Muscle layer of duodenum (tissue), 2 donors: ENCODE measurements at regions not wholly inside any gene's neighbourhood (a gene's known extent, or its start where the extent isn't known, plus 50 kb on each side); places are given as distances from the start of the nearest gene placed in this dataset.

Experiments used
- H3K27ac ChIP-seq: one replicate; pipeline ENCODE4 v1.7.0; 2013; ENCODE audit warnings: mild to moderate bottlenecking, low read length
- H3K27me3 ChIP-seq: one replicate; pipeline ENCODE4 v1.7.0; 2013; ENCODE audit warnings: low read depth, mild to moderate bottlenecking, control low read depth, low read length
- H3K36me3 ChIP-seq, 2 donors: one replicate each; pipeline ENCODE4 v1.7.0; 2013; ENCODE audit warnings: low read length in 2 of 2, control low read depth in 1 of 2, mild to moderate bottlenecking in 1 of 2; ENCODE audit not compliant: insufficient read depth in 2 of 2, control insufficient read depth in 1 of 2
- H3K4me1 ChIP-seq, 2 donors: one replicate each; pipeline ENCODE4 v1.7.0; 2013; ENCODE audit warnings: low read length in 2 of 2, mild to moderate bottlenecking in 2 of 2, control low read depth in 1 of 2, moderate library complexity in 1 of 2; ENCODE audit not compliant: insufficient read depth in 2 of 2, control insufficient read depth in 1 of 2
- H3K4me3 ChIP-seq, 2 donors: one replicate each; pipeline ENCODE4 v1.7.0; 2013; ENCODE audit warnings: low read length in 2 of 2, low read depth in 1 of 2, mild to moderate bottlenecking in 1 of 2
- H3K9me3 ChIP-seq, 2 donors: one replicate each; pipeline ENCODE4 v1.7.0; 2013; ENCODE audit warnings: low read length in 2 of 2, control low read depth in 1 of 2, mild to moderate bottlenecking in 1 of 2; ENCODE audit not compliant: control insufficient read depth in 1 of 2
- donor health status: healthy.

GRCh38 chr3:101950985-101951733 is 101.8 kb downstream of the NFKBIZ start:
- Histone ChIP-seq H3K36me3 (peaks cover 0 to 5% of the 10 kb centered on the region in 2 donors), H3K9me3 (no peaks in the 10 kb centered on the region), H3K4me3 (no peak overlapping the region), H3K4me1 (no peaks in the 10 kb centered on the region), H3K27me3 (no peaks in the 10 kb centered on the region), H3K27ac (no peak overlapping the region)

- Histone ChIP-seq H3K4me3 (no peak overlapping the region), H3K36me3 (peaks cover 0 to 5% of the 10 kb centered on the region in 2 donors), H3K27me3 (no peaks in the 10 kb centered on the region)
Measured at GRCh38 chr3:101954361-101954760, 105.0 kb downstream of the NFKBIZ start.

GRCh38 chr3:101954936-101955335 is 105.6 kb downstream of the NFKBIZ start:
- H3K9me3 ChIP-seq, result no peaks in the 10 kb centered on the region
- no peaks in the 10 kb centered on the region for H3K27me3 ChIP-seq
- no peaks in the 10 kb centered on the region for H3K4me1 ChIP-seq
- no peak overlapping the region for H3K4me3 ChIP-seq
- peaks cover 0 to 5% of the 10 kb centered on the region in 2 donors for H3K36me3 ChIP-seq
- no peak overlapping the region for H3K27ac ChIP-seq

More at GRCh38 chr3:101954361-101954760, 105.0 kb downstream of the NFKBIZ start:
- Histone ChIP-seq H3K4me1 (no peaks in the 10 kb centered on the region), H3K9me3 (no peaks in the 10 kb centered on the region), H3K27ac (no peak overlapping the region)

- no peaks in the 10 kb centered on the region for H3K9me3 ChIP-seq
- no peaks in the 10 kb centered on the region for H3K4me1 ChIP-seq
- no peak overlapping the region for H3K27ac ChIP-seq
- H3K27me3 ChIP-seq, result no peaks in the 10 kb centered on the region
- H3K36me3 ChIP-seq, result no peaks in the 10 kb centered on the region
- no peak overlapping the region for H3K4me3 ChIP-seq
Measured at GRCh38 chr3:101962055-101962454, 112.7 kb downstream of the NFKBIZ start.

- H3K4me3 ChIP-seq, result no peak overlapping the region
- no peaks in the 10 kb centered on the region for H3K36me3 ChIP-seq
- H3K4me1 ChIP-seq, result no peaks in the 10 kb centered on the region
- H3K27ac ChIP-seq, result no peak overlapping the region
- H3K27me3 ChIP-seq, result no peaks in the 10 kb centered on the region
- no peaks in the 10 kb centered on the region for H3K9me3 ChIP-seq
Measured at GRCh38 chr3:101963902-101964362, 114.6 kb downstream of the NFKBIZ start.

- Histone ChIP-seq H3K27me3 (no peaks in the 10 kb centered on the region), H3K27ac (no peak overlapping the region), H3K36me3 (no peaks in the 10 kb centered on the region), H3K9me3 (no peaks in the 10 kb centered on the region), H3K4me3 (no peak overlapping the region), H3K4me1 (no peaks in the 10 kb centered on the region)
Measured at GRCh38 chr3:101964861-101965260, 115.5 kb downstream of the NFKBIZ start.

GRCh38 chr3:101966226-101966625 is 116.9 kb downstream of the NFKBIZ start:
- no peaks in the 10 kb centered on the region for H3K9me3 ChIP-seq
- no peak overlapping the region for H3K27ac ChIP-seq
- no peak overlapping the region for H3K4me3 ChIP-seq
- H3K36me3 ChIP-seq, result no peaks in the 10 kb centered on the region
- no peaks in the 10 kb centered on the region for H3K4me1 ChIP-seq
- H3K27me3 ChIP-seq, result no peaks in the 10 kb centered on the region

- no peaks in the 10 kb centered on the region for H3K27me3 ChIP-seq
- H3K36me3 ChIP-seq, result no peaks in the 10 kb centered on the region
- H3K4me1 ChIP-seq, result no peaks in the 10 kb centered on the region
- H3K9me3 ChIP-seq, result no peaks in the 10 kb centered on the region
- H3K4me3 ChIP-seq, result no peak overlapping the region
- H3K27ac ChIP-seq, result no peak overlapping the region
Measured at GRCh38 chr3:101970212-101970611, 120.9 kb downstream of the NFKBIZ start.

GRCh38 chr3:101970905-101971304 is 121.6 kb downstream of the NFKBIZ start:
- H3K9me3 ChIP-seq, result no peaks in the 10 kb centered on the region
- H3K27ac ChIP-seq, result no peak overlapping the region
- no peak overlapping the region for H3K4me3 ChIP-seq
- no peaks in the 10 kb centered on the region for H3K27me3 ChIP-seq
- no peaks in the 10 kb centered on the region for H3K4me1 ChIP-seq
- no peaks in the 10 kb centered on the region for H3K36me3 ChIP-seq

- Histone ChIP-seq H3K36me3 (no peaks in the 10 kb centered on the region), H3K27ac (no peak overlapping the region), H3K9me3 (no peaks in the 10 kb centered on the region), H3K4me1 (no peaks in the 10 kb centered on the region), H3K4me3 (no peak overlapping the region), H3K27me3 (no peaks in the 10 kb centered on the region)
Measured at GRCh38 chr3:101972430-101973162, 123.3 kb downstream of the NFKBIZ start.

GRCh38 chr3:101973163-101973505 is 123.8 kb downstream of the NFKBIZ start:
- no peaks in the 10 kb centered on the region for H3K9me3 ChIP-seq
- H3K4me1 ChIP-seq, result no peaks in the 10 kb centered on the region
- no peak overlapping the region for H3K4me3 ChIP-seq
- H3K27me3 ChIP-seq, result no peaks in the 10 kb centered on the region
- no peaks in the 10 kb centered on the region for H3K36me3 ChIP-seq
- no peak overlapping the region for H3K27ac ChIP-seq
